ENCODE measurements at regions not wholly inside any gene's neighbourhood (a gene's known extent, or its start where the extent isn't known, plus 50 kb on each side); places are given as distances from the start of the nearest gene placed in this dataset.

GRCh38 chr16:80893686-80894085 is 89.3 kb upstream of the CDYL2 start:
- TF ChIP-seq, protein P1, sequence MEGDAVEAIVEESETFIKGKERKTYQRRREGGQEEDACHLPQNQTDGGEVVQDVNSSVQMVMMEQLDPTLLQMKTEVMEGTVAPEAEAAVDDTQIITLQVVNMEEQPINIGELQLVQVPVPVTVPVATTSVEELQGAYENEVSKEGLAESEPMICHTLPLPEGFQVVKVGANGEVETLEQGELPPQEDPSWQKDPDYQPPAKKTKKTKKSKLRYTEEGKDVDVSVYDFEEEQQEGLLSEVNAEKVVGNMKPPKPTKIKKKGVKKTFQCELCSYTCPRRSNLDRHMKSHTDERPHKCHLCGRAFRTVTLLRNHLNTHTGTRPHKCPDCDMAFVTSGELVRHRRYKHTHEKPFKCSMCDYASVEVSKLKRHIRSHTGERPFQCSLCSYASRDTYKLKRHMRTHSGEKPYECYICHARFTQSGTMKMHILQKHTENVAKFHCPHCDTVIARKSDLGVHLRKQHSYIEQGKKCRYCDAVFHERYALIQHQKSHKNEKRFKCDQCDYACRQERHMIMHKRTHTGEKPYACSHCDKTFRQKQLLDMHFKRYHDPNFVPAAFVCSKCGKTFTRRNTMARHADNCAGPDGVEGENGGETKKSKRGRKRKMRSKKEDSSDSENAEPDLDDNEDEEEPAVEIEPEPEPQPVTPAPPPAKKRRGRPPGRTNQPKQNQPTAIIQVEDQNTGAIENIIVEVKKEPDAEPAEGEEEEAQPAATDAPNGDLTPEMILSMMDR (IDR thresholded peaks at IDR 0.05), result no peak
- no peak for TF ChIP-seq ZFX (IDR thresholded peaks at IDR 0.05; ENCODE audit: borderline replicate concordance)

All from 22Rv1 (cell line).